GM12864 (cell line): ENCODE measurements at regions not wholly inside any gene's neighbourhood (a gene's known extent, or its start where the extent isn't known, plus 50 kb on each side); places are given as distances from the start of the nearest gene placed in this dataset.

ENCODE experiments used
- DNase-seq: peaks from one replicate; pipeline ENCODE4 v3.0.0-alpha.2; 2011; ENCODE audit warnings: low read depth
- H3K4me3 ChIP-seq: 2 replicates; pipeline ENCODE4 v1.5.1; 2011; ENCODE audit warnings: mild to moderate bottlenecking, low read depth, low read length, control low read depth
- TF ChIP-seq, protein P1 (sequence below): IDR thresholded peaks from 2 replicates; pipeline ENCODE4 v1.5.1; 2011; ENCODE audit warnings: low read depth, mild to moderate bottlenecking, moderate library complexity, low read length, control low read depth, inconsistent platforms; ENCODE audit errors: missing control alignments

DNA sequence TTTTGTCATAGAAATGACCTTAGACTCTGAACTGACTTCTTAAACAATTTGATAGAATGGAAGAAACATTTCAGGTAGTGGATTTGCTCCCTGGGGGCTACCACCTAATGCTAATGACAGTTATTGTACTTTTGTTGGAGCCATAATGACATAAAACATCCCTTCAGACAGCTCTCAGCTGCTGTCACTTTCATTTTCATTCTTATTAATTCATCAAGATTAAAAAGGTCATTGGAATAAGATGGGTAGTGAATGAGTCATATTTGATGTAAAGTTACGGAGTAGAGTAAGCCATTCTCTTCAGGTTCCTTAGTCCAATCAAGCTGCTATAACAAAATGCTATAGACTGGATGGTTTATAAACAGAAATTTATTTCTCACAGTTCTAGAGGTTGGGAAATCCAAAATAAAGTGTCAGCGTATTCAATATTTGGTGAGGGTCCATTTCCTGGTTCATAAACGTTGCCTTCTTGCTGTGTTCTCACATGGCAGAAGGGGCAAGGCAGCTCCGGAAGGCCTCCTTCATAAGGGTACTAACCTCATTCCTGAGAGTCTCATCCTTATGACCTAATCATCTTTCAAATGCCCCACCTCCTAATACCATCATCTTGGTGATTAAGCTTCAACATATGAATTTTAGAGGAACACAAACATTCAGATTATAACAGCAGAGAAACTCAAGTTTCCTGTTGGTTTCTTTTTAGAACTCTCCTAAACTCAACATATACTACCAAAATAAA, 268.5 kb downstream of the ARAP2 start:
- TF ChIP-seq, protein P1, sequence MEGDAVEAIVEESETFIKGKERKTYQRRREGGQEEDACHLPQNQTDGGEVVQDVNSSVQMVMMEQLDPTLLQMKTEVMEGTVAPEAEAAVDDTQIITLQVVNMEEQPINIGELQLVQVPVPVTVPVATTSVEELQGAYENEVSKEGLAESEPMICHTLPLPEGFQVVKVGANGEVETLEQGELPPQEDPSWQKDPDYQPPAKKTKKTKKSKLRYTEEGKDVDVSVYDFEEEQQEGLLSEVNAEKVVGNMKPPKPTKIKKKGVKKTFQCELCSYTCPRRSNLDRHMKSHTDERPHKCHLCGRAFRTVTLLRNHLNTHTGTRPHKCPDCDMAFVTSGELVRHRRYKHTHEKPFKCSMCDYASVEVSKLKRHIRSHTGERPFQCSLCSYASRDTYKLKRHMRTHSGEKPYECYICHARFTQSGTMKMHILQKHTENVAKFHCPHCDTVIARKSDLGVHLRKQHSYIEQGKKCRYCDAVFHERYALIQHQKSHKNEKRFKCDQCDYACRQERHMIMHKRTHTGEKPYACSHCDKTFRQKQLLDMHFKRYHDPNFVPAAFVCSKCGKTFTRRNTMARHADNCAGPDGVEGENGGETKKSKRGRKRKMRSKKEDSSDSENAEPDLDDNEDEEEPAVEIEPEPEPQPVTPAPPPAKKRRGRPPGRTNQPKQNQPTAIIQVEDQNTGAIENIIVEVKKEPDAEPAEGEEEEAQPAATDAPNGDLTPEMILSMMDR: no peak
- H3K4me3 ChIP-seq: no peak overlapping the region
- DNase-seq: no peak

DNA sequence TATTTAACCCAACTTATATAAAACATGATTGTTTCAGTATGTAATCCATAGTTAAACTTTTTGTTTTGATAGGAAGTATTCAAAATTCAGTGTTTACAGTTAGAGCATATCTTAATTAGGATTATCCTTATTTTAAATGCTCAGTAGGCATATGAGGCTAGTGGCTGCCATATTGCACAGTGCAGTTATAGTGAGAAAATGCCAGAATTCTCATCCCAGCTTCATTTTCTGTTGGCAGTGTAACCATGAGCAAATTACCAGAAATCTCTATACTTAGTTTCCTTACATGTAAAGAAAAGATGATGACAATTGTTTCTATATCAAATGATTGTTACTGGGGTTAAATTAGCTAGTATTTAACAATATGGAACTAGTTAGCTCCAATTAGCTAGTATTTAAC, 265.8 kb downstream of the ARAP2 start:
- TF ChIP-seq, protein P1: no peak
- no peak overlapping the region for H3K4me3 ChIP-seq

DNA sequence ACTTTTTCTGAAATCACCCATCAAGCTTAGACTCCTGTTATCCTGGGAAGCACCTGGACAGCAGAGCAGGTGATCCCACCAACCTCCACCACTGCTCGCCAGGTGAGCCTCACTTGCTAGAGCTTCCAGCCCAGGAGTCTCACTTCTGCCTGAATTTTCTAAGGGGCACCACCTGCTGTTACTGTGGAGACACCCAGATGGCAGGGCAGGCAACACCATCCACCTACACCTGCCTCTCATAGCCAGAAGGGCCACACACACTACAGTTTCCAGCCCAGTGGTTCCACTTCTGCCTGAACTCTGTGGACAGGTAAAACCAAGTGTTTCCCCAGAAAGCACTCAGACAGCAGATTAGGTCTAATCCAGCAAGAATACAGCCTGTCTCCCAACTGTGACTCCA, 262.0 kb downstream of the ARAP2 start:
- H3K4me3 ChIP-seq: no peak overlapping the region
- DNase-seq: no peak
- TF ChIP-seq, protein P1: no peak

More for the DNA sequence above, 265.8 kb downstream of the ARAP2 start:
- no peak for DNase-seq

DNA sequence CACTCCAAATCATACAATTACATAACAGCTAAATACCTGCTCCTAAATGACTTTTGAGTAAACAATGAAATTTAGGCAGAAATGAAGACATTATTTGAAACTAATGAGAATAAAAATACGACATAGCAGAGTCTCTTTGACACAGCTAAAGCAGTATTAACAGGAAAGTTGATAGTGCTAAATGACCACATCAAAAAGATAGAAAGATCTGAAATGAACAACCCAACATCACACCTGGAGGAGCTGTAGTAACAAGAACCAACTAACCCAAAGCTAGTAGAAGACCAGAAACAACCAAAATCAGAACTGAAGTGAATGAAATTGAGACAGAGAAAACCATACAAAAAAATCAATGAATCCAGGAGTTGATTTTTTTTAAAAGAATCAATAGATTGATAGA, 257.8 kb downstream of the ARAP2 start:
- no peak overlapping the region for H3K4me3 ChIP-seq
- DNase-seq: no peak
- TF ChIP-seq, protein P1: no peak

DNA sequence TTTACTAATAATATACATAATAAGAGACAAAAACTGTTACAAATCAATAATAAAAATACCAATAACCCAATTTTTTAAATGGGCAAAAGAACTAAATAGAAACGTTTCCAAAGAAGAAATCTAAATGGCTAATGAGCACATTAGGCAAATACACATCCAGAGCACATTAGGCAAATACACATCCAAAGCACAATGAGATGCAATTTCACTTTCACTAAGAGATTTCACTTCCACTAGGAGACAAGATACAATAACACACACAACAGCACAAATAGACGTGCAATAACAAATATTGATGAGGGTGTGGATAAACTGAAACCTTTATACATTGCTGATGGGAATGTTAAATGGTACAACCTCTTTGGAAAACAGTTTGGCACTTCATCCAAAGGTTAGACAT, 250.7 kb downstream of the ARAP2 start:
- no peak for DNase-seq
- no peak overlapping the region for H3K4me3 ChIP-seq
- TF ChIP-seq, protein P1: no peak

DNA sequence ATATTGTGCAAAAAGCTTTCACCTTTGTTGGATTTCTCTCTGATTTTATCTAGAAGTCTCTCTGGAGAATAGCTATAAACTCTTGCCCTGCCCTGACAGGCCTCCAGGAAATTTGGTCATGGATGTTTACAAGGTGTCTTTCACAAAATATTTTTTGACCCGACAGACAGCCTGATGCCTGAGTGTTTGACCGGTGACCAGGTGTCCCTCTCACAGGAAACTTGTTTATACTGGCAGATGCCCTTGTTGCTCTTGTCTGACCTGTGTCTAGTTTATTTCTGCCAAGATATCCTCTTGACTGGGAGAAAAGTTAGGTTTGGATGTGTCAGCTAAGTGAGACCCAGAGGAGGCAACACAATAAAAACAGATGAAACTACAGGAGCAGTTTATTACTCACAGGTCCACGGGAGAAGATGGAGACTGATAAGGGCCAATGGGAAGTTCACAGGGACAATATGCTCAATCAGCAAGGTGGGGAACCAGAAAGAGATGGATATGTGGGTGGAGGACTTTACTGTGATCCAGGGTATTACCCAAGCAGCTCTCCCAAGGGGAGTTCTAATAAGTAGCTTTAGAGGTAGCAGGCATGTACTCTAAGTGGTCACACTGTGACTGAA, 243.3 kb downstream of the ARAP2 start:
- no peak overlapping the region for H3K4me3 ChIP-seq
- TF ChIP-seq, protein P1: no peak
- no peak for DNase-seq

DNA sequence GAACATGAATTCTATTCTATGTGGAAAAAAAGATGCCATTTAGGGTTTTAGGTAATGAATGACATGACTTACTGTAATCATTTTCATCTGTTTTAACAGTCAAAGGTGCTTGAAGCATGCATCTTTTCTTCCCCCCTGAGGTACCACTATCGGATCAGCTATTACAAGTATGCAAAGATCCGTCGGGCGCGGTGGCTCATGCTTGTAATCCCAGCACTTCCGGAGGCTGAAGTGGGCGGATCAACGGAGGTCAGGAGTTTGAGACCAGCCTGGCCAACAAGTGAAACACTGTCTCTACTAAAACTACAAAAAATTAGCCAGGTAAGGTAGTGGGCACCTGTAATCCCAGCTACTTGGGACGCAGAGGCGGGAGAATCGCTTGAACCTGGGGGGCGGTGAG, 241.3 kb downstream of the ARAP2 start:
- DNase-seq: no peak
- TF ChIP-seq, protein P1: no peak
- no peak overlapping the region for H3K4me3 ChIP-seq
